NCI-H2107 (cell line): ENCODE measurements at regions not wholly inside any gene's neighbourhood (a gene's known extent, or its start where the extent isn't known, plus 50 kb on each side); places are given as distances from the start of the nearest gene placed in this dataset.

Experiments
- DNase-seq: peaks from one replicate; lab custom pipeline; 2025; lab: John Stamatoyannopoulos, UW

DNA sequence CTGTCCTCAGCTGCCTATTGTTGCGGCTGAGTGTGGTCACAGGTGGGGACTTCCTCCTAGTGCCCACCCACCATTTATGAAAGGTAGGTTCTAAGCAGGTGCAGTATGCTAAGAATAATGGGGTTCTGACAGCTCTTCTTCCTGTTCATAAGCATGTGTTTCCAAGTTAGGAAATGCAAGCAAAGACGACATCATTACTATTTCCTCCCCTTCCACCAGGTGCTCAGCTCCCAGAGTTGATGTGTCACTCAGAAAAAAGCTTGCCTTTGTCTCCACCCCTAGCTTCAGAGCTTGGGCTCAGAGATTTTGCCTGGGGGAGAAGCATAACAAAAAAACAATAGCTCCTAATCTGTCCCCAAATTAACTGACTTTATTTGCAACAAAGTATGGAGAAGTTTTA, 1076.7 kb downstream of the NR2F1-AS1 start:
- DNase-seq, result no peak

DNA sequence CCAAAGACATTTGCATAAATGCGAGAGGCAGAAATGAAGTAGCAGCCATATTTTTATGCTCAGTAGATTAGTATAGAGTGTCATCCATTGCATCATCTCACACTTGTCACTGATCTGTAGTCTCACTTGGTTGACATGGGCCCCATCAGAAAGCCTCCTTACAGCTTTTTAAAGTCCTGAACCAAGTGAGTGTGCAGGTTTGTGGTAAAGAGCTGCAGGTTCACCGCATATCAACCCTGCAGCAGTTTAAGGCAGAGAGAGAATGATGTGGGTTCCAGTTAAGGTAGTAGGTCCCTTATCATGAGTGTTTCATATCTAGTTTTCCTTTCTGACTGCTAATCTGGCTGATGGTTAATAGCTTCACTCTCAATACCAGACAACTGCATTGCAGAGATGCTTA, 1080.3 kb downstream of the NR2F1-AS1 start:
- no peak for DNase-seq

GRCh38 chr5:92496545-92496944, 1084.5 kb downstream of the NR2F1-AS1 start:
- DNase-seq, result no peak

DNA sequence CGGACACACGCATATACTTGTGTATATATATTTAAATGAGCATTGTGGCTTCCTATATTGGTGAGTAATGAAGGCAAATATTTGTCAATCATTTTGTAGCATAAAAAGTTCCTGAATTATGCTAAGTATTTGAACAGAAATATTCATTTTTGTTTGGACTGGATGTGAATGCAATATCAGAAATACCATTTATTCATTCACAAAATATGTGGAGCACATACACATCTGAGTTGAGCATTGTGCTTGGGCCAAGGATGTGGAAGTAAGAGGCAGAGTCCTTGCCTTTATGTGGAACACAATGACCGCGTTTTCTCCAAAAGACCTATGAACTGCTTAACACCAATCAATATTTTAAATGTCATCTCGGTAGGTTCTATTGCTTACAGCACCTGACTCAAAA, 1086.5 kb downstream of the NR2F1-AS1 start:
- DNase-seq, result no peak

DNA sequence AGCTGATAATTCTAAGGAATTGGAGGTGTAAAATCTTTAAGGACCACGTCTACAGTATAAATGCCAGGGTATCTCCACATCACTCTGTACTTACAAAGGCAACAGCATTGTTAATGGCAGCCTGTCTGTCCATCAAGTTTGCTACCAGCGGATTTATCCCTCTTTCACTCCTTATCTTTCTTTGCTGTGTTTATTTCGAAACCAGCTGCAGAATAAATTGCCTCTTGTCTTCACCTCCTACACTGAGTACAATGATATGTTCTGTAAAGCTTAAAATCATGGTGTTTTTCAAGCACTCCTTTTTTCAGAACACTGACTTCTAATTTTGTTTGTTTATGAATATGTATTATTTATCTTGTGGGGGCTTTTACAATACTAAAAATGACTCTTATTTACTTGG, 1088.1 kb downstream of the NR2F1-AS1 start:
- DNase-seq, result no peak

DNA sequence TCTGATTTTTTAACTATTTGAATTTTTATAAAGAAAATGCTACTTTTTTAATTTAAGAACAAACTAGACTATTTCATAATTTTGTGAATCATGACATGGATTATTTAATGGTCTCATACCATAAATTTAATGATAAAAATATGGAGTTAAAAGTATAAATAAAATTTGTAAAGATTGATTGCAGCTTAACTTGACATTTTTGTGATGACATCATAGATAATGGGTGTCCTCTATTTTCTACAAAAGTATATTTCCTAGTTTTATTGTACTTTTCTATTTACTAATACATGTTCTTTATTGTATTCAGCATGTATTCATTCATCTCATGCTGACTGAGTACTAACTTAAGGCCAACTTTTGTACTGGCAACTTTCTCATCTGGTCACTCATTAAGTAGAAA, 1096.5 kb downstream of the NR2F1-AS1 start:
- DNase-seq, result no peak

- DNase-seq, result no peak
Observed at GRCh38 chr5:92472981-92473566, 1090.0 kb upstream of the ARRDC3 start.

DNA sequence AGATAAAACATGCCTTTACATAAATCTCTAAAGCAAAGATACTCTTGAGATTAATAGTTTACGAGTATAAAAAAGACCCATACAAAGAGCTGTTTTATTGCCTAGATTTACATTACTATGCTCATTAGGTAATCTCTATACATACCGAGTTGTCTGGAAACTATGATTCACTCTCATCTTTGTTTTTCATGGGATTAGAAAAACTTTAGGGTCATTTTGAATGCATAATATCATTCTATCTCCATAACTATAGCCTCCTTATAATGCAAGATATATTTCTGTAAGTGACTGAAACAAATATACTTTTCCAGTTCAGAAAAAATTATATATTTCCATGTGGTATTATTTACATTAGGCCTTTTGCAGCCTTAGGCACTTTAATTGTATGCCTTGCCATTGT, 1088.7 kb upstream of the ARRDC3 start:
- no peak for DNase-seq

- no peak for DNase-seq
Observed at GRCh38 chr5:92470770-92471169, 1087.7 kb upstream of the ARRDC3 start.

GRCh38 chr5:92468295-92468694, 1085.2 kb upstream of the ARRDC3 start:
- DNase-seq, result no peak

GRCh38 chr5:92467695-92468094, 1084.6 kb upstream of the ARRDC3 start:
- no peak for DNase-seq

GRCh38 chr5:92460505-92460904, 1077.4 kb upstream of the ARRDC3 start:
- DNase-seq, result no peak

- no peak for DNase-seq
Observed at GRCh38 chr5:92459654-92460053, 1076.5 kb upstream of the ARRDC3 start.

GRCh38 chr5:92455011-92455410, 1071.9 kb upstream of the ARRDC3 start:
- no peak for DNase-seq

- no peak for DNase-seq
Observed at GRCh38 chr5:92444888-92445287, 1061.8 kb upstream of the ARRDC3 start.

DNA sequence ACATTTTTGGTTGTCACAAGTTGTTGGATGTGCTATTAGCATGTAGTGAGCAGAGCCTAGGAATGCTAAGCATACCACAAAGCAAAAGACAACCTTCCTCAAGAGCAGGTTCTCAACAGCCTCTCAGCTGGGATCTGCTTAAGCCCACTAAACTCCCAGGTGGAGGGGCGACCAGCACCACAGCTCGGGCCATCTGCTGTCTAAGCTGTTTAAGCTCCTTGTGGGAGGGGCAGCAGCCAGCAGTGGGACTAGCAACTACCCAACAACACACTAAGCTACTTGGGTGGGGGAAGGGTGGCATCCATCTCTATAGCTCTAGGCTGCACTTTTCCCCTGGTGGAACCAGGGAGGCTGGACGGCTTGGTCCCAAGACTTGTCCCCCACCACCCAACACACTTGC, 1052.7 kb upstream of the ARRDC3 start:
- DNase-seq, result no peak

- DNase-seq, result no peak
Observed at GRCh38 chr5:92429646-92430045, 1046.5 kb upstream of the ARRDC3 start.

DNA sequence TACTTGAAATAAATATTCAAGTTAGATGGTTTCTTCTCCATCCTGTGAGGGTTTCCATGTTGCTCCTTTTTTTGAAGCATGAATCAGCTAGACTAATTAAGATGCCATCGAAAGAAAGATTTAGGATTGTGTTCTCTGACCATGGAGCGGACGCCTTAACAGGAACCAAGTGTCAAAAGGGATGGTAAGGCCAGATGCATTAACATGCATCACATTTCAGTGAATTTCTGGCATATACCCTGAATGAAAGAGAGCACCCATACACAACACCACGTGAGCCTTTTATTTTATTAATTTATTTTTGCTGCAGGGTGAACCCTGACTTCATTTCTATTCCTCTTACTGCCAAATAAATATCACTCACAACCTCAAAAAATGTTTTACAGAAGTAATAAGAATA, 1045.3 kb upstream of the ARRDC3 start:
- no peak for DNase-seq

- no peak for DNase-seq
Observed at GRCh38 chr5:92424785-92425426, 1041.8 kb upstream of the ARRDC3 start.

DNA sequence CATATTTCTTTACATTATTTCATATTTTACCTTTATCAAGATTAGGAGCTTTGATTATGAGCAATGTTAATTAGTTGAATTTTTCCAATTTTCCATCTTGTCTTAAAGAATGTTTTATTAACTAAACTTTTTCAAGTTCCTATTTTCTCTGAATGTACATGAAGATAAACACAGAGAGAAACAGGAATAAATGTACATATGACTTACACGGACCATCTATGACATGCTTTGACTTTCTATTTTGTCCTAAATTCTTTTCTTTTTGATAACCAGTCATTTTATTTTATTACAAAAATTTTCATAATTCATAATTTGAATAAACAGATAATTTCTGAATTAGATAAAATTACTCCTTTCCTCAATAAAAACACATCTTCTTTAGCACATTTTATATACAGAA, 1038.8 kb upstream of the ARRDC3 start:
- DNase-seq, result no peak

- no peak for DNase-seq
Observed at GRCh38 chr5:92421196-92421595, 1038.1 kb upstream of the ARRDC3 start.

DNA sequence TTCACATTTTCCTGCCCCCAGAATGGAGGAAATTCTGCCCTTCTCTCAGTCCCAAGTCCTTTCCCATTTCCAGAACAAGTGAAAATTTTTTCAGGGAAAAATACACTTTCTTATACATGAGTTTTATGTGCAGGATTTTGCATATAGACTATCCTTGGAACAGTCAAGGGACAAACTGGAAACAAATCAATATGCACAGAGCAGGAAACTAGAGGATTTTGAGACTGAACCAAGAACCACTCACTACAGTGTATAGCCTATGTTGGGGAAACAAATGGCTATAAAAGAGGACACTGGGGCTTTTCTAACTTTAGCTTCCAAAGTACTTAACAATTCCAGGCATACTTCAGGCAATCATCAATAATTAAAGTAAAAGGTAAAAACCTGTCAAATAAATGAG, 1036.1 kb upstream of the ARRDC3 start:
- no peak for DNase-seq

- DNase-seq, result no peak
Observed at GRCh38 chr5:92418341-92418740, 1035.2 kb upstream of the ARRDC3 start.

DNA sequence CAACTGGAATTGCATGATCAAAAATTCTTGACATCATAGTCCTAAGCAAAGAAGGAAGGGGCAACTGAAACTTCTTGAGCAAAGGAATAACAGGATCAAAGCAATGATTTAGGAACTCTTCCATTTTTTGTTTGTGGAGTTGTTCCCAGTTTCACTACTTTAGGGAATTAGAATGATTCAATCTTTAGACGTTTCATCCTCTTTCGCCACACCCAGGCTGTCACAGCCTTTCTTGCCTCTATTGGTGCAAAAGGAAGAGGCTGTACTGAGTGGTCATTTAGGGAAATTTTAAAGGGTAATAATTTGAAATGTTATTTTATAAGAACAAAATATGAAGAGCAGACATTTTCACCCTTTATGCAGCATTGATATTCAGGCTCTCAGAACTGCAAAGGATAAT, 1026.0 kb upstream of the ARRDC3 start:
- no peak for DNase-seq
